Ovary (tissue), 3 donors: ENCODE measurements at regions not wholly inside any gene's neighbourhood (a gene's known extent, or its start where the extent isn't known, plus 50 kb on each side); places are given as distances from the start of the nearest gene placed in this dataset.

Experiments used
- CTCF ChIP-seq, 3 donors: fragments of 450-650 bp in 2 of 3; fragments of 200-600 bp in 1 of 3; IDR thresholded peaks; one replicate each; pipeline versions ENCODE4 v1.5.1 to v1.8.0; 2016 to 2022; ENCODE audit warnings: antibody characterized with exemption in 3 of 3, mild to moderate bottlenecking in 1 of 3
- EP300 ChIP-seq: sonication (generic); formaldehyde crosslinking; IDR thresholded peaks from one replicate; pipeline ENCODE4 v1.6.1; 2017; ENCODE audit warnings: antibody characterized with exemption
- donor health status: DM: no; HTN: no; CAD: no.

GRCh38 chr16:47873434-47873833 is 282.4 kb downstream of the ABCC12 start:
- TF ChIP-seq CTCF (IDR thresholded peaks at IDR 0.05) (no peak), EP300 (no peak)
